GM19467 (cell line): ENCODE measurements at regions not wholly inside any gene's neighbourhood (a gene's known extent, or its start where the extent isn't known, plus 50 kb on each side); places are given as distances from the start of the nearest gene placed in this dataset.
"Not testable (repeated sequence)": the region's sequence is repeated elsewhere in the genome, so short reads cannot be mapped to it uniquely, and the experiment has no call there.

ENCODE experiments used
- ATAC-seq: cut with Tn5 transposase; IDR thresholded peaks from one replicate; pipeline ENCODE4 v1.9.1; 2021; ENCODE audit warnings: mild to moderate bottlenecking, moderate library complexity; ENCODE audit not compliant: unreplicated experiment

- no peak for ATAC-seq
Observed at GRCh38 chr1:241447031-241447644, 72.4 kb downstream of the FH start.

GRCh38 chr1:241444836-241445235, 74.7 kb downstream of the FH start:
- no peak for ATAC-seq

GRCh38 chr1:241443561-241443960, 76.0 kb downstream of the FH start:
- no peak for ATAC-seq

DNA sequence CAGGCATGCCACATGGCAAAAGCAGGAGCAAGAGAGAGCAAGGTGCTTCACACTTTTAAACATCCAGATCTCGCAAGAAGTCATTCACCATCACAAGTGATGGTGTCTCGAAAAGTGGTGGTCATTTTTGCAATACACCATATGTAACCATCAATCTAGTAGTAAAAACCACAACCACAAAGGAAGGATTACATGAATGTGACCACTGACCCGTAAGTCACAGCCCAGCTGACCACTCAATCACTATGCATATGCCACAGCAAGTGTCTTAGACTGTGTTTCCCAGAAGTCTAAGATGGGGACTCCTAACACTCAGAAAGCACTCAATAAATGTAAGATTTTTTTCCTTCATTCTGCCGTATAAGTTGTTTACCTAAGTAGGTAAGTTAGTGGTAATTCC, 76.9 kb downstream of the FH start:
- ATAC-seq = no peak

- no peak for ATAC-seq
Observed at GRCh38 chr1:241440904-241441303, 78.7 kb downstream of the FH start.

GRCh38 chr1:241438686-241439085, 80.9 kb downstream of the FH start:
- ATAC-seq = not testable (repeated sequence)

DNA sequence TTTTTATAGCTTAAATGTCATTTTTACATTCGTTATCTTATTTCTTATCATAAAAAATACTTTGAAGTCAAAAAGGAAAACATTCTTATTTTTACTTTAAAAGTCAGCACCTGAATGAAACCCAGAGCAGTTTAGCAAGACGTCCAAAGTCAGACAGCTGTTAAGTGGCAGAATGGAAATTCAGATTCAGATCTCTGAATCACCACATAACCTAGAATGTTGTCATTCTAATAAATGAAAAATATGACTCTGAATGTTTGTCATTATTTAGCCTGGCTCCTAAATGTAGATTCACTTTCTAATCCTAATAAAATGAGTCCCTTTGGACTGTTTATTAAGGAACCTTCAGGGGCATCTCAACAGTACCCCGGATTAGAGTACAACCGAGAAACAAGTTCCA, 75.2 kb upstream of the RGS7 start:
- ATAC-seq = no peak

DNA sequence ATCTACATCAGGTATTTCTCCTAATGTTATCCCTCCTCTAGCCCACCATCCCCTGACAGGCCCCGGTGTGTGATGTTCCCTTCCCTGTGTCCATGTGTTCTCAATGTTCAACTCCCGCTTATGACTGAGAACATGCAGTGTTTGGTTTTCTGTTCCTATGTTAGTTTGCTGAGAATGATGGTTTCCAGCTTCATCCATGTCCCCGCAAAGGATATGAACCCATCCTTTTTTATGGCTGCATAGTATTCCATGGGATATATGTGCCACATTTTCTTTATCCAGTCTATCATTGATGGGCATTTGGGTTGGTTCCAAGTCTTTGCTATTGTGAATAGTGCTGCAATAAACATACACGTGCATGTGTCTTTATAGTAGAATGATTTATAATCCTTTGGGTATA, 68.1 kb upstream of the RGS7 start:
- ATAC-seq = not testable (repeated sequence)

GRCh38 chr1:241424480-241424971, 67.5 kb upstream of the RGS7 start:
- ATAC-seq = peak; percentile 5

DNA sequence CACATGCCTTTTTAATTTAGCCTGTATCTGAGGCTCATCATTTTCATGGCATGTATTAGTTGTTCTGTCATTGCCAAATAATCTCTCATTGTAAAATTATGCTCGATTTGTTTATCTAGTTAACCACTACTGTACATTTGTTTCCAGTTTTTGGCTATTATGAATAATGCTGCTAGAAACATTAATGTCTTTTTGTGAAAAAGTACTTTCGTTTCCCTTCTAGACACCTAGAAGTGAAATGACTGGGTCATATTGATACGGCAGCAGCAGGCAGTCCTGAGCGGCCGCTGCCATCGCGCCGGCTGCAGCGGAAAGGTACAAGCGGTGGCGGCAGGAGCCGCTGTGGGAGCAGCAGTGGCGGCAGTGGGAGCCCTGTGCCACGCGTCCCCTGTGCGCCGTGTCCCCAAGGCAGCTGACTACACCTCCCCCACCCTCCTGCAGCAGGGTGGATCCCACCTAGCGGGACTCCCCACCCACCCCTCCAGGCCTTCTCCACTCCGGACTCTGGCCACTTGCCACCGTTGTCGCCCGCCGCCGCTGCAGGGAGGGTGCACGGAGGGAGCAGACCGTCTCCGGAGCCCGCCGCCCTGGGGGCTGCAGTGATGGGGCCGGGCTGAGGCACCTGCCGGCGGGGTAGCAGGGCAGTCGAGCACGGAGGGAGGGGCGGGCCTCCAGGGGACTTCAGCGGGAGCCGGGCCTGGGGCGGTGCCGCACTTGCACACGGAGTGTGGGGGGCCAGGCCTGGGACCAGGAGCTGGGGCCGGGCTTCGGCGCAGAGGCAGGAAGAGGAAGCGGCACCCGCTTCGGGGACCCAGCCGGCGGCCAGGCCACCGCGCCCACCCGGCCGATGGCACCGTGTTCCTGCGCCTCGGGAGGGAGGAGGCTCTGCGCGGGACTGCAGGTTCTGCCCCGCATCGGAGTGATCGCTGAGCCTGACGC, 66.8 kb upstream of the RGS7 start:
- peak; percentile 90 for ATAC-seq

DNA sequence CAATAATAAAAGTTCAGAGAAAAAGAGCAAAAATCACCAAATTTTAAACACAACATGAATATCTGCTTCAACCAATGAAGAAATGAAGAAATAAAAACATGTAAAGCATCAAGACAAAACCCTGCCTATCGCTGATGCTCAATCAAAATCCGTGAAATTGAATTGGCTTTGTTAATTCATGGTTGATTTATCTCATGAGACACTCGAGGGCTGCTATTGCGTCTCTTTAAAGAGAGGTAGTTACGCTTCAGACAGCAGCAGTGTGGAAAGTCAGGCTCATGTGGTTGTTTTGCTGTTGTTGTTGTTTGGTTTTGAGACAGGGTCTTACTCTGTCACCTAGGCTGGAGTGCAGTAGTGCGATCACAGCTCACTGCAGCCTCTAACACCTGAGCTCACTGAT, 65.5 kb upstream of the RGS7 start:
- ATAC-seq = no peak

- ATAC-seq = no peak
Observed at GRCh38 chr1:241419986-241420385, 63.0 kb upstream of the RGS7 start.

- ATAC-seq = no peak
Observed at GRCh38 chr1:241417258-241417657, 60.3 kb upstream of the RGS7 start.

- no peak for ATAC-seq
Observed at GRCh38 chr1:241413974-241414373, 57.0 kb upstream of the RGS7 start.

DNA sequence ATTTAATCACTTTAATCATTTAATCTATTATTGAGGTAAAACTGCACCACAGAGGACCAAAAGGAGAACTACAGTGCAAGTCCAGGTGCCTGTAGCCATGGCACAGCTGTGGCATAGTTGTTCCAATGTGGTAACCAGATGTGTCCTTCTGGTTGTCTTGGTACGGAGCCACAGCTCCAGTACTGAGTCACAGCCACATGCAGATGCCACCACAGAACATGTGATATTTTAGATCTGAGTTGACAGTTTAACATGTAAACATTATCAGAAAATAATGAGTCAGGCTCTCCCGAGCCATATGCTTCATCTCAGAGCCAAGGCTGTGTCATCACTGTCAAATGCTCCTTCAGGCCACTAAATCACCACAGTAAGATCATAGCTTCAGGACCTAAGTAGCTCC, 56.4 kb upstream of the RGS7 start:
- ATAC-seq = no peak

- no peak for ATAC-seq
Observed at GRCh38 chr1:241412646-241413045, 55.6 kb upstream of the RGS7 start.

DNA sequence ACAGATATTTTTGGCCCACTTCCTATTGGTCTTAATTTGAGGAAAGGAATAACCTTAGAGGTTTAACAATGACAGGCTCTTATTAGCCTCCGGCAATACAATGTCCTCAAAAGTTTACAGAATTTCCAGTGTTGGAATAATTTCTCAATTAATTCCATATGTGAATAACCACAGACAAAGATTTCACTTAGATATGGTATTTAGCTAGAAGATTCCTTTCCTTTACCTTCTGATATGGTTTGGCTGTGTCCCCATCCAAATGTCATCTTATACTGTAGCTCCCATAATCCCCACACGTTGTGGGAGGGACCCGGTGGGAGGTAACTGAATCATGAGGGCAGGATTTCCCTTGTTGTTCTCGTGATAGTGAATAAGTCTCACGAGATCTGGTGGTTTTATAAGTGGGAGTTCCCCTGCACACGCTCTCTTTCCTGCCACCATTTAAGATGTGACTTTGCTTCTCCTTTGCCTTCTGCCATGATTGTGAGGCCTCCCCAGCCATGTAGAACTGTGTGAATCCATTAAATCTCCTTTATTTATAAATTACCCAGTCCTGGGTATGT, 54.9 kb upstream of the RGS7 start:
- ATAC-seq = no peak

DNA sequence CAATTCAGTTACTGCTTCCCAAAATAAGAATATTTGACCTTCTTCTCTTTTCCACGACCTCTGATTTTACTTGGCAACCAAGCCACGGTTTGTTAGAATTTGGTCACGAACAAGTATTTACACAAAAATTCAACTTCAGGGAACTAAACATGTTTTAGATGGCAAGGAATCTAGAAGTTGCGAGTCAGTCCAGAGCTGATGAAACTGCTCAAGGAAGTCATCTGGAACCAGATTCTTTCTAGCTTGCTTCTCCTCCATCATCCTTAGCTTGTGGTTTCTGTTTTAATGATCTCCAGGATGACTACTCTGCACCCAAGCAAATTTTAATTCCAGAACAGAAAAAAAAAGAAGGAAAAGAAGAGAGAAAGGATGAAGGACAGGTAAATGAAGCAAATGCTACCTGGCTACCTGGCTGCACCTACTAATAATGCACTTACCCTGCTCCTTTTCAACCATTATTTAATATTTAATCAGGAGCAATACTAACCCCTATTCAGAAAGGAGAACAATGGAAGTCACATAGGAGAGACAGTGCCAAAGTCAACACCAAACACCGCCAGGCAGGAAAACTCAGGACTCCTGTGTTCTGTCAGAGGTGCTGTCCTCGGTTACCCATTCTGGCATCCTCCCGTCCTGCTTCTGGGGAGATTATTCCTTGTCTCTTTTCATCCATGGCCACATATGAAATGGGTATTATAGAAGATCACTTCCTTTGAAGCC, 54.2 kb upstream of the RGS7 start:
- no peak for ATAC-seq

GRCh38 chr1:241408170-241408569, 51.2 kb upstream of the RGS7 start:
- no peak for ATAC-seq
